HL-60 (cell line): ENCODE measurements at regions not wholly inside any gene's neighbourhood (a gene's known extent, or its start where the extent isn't known, plus 50 kb on each side); places are given as distances from the start of the nearest gene placed in this dataset.

Experiments used
- DNase-seq, 2 experiments: peaks; one replicate each; pipeline ENCODE4 v3.0.0-alpha.2; 2010 to 2020; ENCODE audit warnings: low read depth in 1 of 2, low spot score in 1 of 2
- H3K27ac ChIP-seq: fragments of 250-450 bp; sonication (Bioruptor Pico); replicated peaks from 2 replicates; pipeline ENCODE4 v1.5.1; 2020; ENCODE audit warnings: mild to moderate bottlenecking, moderate library complexity
- H3K27me3 ChIP-seq: fragments of 250-450 bp; sonication (Bioruptor Pico); 2 replicates; pipeline ENCODE4 v1.5.1; 2021; ENCODE audit warnings: mild to moderate bottlenecking, moderate library complexity; ENCODE audit not compliant: insufficient read depth, poor library complexity, severe bottlenecking
- H3K4me3 ChIP-seq: replicated peaks from 2 replicates; pipeline ENCODE4 v1.5.1; 2011; ENCODE audit warnings: mild to moderate bottlenecking, control low read depth, low read length; ENCODE audit not compliant: insufficient read depth
- CTCF ChIP-seq: IDR thresholded peaks from one replicate; pipeline ENCODE4 v1.5.1; 2011; ENCODE audit warnings: low read length, control low read depth, inconsistent platforms; ENCODE audit not compliant: insufficient read depth
- GABPA ChIP-seq: IDR thresholded peaks from 2 replicates; pipeline ENCODE4 v1.6.1; 2012; ENCODE audit warnings: low read depth
- POLR2AphosphoS5 ChIP-seq: IDR thresholded peaks from 2 replicates; pipeline ENCODE4 v1.6.1; 2012; ENCODE audit warnings: low read depth
- REST ChIP-seq: IDR thresholded peaks from 2 replicates; pipeline ENCODE4 v1.6.1; 2012; ENCODE audit warnings: low read depth; ENCODE audit not compliant: insufficient replicate concordance
- SPI1 ChIP-seq: IDR thresholded peaks from 2 replicates; pipeline ENCODE4 v1.6.1; 2012; ENCODE audit warnings: low read depth, mild to moderate bottlenecking, borderline replicate concordance

DNA sequence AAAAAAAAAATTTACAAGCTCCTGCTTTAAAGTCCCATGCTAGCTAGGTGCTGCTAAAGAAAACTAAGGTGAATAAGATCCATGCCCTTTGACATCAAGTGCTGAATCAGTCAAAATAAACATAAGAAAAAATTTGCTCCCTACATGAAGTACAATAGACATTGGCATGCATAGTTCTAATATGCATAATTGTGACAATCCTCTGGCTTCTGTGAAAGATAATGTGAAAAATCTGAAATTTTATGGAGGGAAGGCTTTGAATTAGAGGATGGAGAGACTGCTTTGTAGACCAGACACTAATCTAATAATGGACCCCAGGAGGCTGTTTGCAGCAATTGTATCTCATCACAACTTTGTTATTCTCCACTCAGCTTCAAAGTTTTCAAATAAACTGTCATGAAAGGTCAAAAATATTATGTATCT is 127.9 kb upstream of the CDK1 start:
- Histone ChIP-seq H3K27ac (no peak overlapping the region), H3K4me3 (no peak overlapping the region), H3K27me3 (no peaks in the 10 kb centered on the region)
- DNase-seq, result no peak
- TF ChIP-seq SPI1, result no peak
- TF ChIP-seq CTCF, result no peak
- no peak for TF ChIP-seq GABPA
- TF ChIP-seq POLR2AphosphoS5, result no peak
- TF ChIP-seq REST, result no peak

DNA sequence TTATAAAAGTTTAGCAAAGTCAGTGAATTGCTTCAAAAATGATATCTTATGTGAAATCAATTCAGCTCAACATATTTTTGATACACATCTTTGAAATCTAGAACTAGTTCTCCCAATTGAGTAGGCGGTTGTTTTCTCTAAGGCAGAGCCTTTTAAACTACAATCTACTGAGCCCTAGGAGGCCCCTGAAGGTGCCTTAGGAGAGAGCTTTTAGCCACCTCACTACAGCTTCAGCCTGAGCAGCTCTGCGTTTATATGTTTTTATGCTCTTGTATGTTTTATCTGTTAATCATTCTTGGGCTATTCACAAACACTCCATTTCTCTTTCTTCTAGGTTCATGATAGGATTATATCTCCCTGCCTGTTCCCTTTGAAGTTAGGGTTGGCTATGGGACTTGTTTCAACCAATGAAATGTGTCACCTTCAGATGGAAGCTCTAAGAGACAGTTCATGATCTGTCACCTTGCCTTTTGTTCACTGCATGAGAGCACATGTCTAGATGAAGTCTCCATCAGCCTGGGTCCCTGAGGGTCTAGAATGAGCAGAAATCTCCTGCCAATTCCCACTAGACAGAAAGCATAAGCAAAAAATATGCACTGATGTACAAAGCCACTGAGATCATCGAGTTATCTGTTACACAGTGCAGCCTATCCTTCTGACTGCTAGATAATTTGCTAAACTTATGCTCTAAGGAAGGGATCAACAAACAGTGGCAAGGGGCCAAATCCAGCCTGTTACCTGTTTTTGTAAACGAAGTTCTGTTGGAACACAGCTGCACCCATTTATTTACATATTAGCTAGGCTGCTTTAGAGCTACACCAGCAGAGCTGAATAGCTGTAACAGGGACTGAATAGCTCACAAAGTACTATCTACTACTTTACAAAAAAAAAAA is 128.5 kb upstream of the CDK1 start:
- no peak overlapping the region for H3K4me3 ChIP-seq
- DNase-seq, result no peak
- no peak overlapping the region for H3K27ac ChIP-seq
- H3K27me3 ChIP-seq, result no peaks in the 10 kb centered on the region
- TF ChIP-seq SPI1, result no peak
- TF ChIP-seq POLR2AphosphoS5, result no peak
- no peak for TF ChIP-seq GABPA
- TF ChIP-seq CTCF, result no peak
- no peak for TF ChIP-seq REST

GRCh38 chr10:60648761-60649160 is 129.5 kb upstream of the CDK1 start:
- H3K4me3 ChIP-seq, result no peak overlapping the region
- no peak overlapping the region for H3K27ac ChIP-seq
- no peak for TF ChIP-seq GABPA
- no peak for TF ChIP-seq CTCF
- no peak for TF ChIP-seq POLR2AphosphoS5
- no peak for TF ChIP-seq REST
- TF ChIP-seq SPI1, result no peak
- no peaks in the 10 kb centered on the region for H3K27me3 ChIP-seq
- DNase-seq, result no peak
